Neural crest cell (in vitro differentiated cells): ENCODE measurements at regions not wholly inside any gene's neighbourhood (a gene's known extent, or its start where the extent isn't known, plus 50 kb on each side); places are given as distances from the start of the nearest gene placed in this dataset.
"Not testable (repeated sequence)": the region's sequence is repeated elsewhere in the genome, so short reads cannot be mapped to it uniquely, and the experiment has no call there.

ENCODE experiments used
- DNase-seq: peaks from one replicate; pipeline ENCODE4 v3.0.0; 2021; ENCODE audit warnings: low read depth, mixed read lengths, low spot score
- H3K27ac Mint-ChIP-seq: one replicate; pipeline ENCODE4 v1.8.0; 2021; ENCODE audit warnings: mild to moderate bottlenecking, mixed read lengths; ENCODE audit not compliant: unreplicated experiment
- H3K27me3 Mint-ChIP-seq: 2 replicates; pipeline ENCODE4 v1.8.0; 2021; ENCODE audit warnings: low read depth, mild to moderate bottlenecking, mixed read lengths
- H3K36me3 Mint-ChIP-seq: 2 replicates; pipeline ENCODE4 v1.8.0; 2021; ENCODE audit warnings: low read depth, mild to moderate bottlenecking, mixed read lengths
- H3K4me1 Mint-ChIP-seq: 2 replicates; pipeline ENCODE4 v1.8.0; 2021; ENCODE audit warnings: mixed read lengths
- H3K4me3 Mint-ChIP-seq: one replicate; pipeline ENCODE4 v1.8.0; 2021; ENCODE audit warnings: mild to moderate bottlenecking, mixed read lengths
- H3K9me3 Mint-ChIP-seq: 2 replicates; pipeline ENCODE4 v1.8.0; 2021; ENCODE audit warnings: mixed read lengths
- CTCF ChIP-seq: fragments of 200-600 bp; sonication (generic); conservative IDR thresholded peaks from 2 replicates; pipeline ENCODE4 v1.5.0; 2021; ENCODE audit warnings: antibody characterized with exemption, mild to moderate bottlenecking

GRCh38 chr5:94102849-94103248 is 361.4 kb upstream of the POU5F2 start:
- DNase-seq: no peak
- H3K36me3 Mint-ChIP-seq: peaks cover 57% of the 10 kb centered on the region
- no peak for TF ChIP-seq CTCF
- H3K4me3 Mint-ChIP-seq: no peak overlapping the region
- peaks cover 35% of the 10 kb centered on the region for H3K9me3 Mint-ChIP-seq
- no peaks in the 10 kb centered on the region for H3K27me3 Mint-ChIP-seq
- H3K27ac Mint-ChIP-seq: no peak overlapping the region
- peaks cover 5% of the 10 kb centered on the region for H3K4me1 Mint-ChIP-seq

- not testable (repeated sequence) for DNase-seq, H3K4me3 Mint-ChIP-seq, H3K4me1 Mint-ChIP-seq, H3K27ac Mint-ChIP-seq, H3K27me3 Mint-ChIP-seq
- peaks cover 30% of the 10 kb centered on the region for H3K9me3 Mint-ChIP-seq
- peaks cover 37% of the 10 kb centered on the region for H3K36me3 Mint-ChIP-seq
Observed at GRCh38 chr5:94097384-94097783, 356.0 kb upstream of the POU5F2 start.

- H3K36me3 Mint-ChIP-seq: peaks cover 26% of the 10 kb centered on the region
- H3K4me1 Mint-ChIP-seq: no peaks in the 10 kb centered on the region
- no peaks in the 10 kb centered on the region for H3K27me3 Mint-ChIP-seq
- H3K27ac Mint-ChIP-seq: no peak overlapping the region
- TF ChIP-seq CTCF: no peak
- DNase-seq: no peak
- H3K4me3 Mint-ChIP-seq: no peak overlapping the region
- peaks cover 20% of the 10 kb centered on the region for H3K9me3 Mint-ChIP-seq
Observed at GRCh38 chr5:94094793-94095441, 353.5 kb upstream of the POU5F2 start.

GRCh38 chr5:94093300-94093699 is 351.9 kb upstream of the POU5F2 start:
- DNase-seq: no peak
- H3K4me1 Mint-ChIP-seq: no peaks in the 10 kb centered on the region
- H3K36me3 Mint-ChIP-seq: peaks cover 17% of the 10 kb centered on the region
- H3K4me3 Mint-ChIP-seq: no peak overlapping the region
- peaks cover 13% of the 10 kb centered on the region for H3K9me3 Mint-ChIP-seq
- no peak for TF ChIP-seq CTCF
- no peak overlapping the region for H3K27ac Mint-ChIP-seq
- no peaks in the 10 kb centered on the region for H3K27me3 Mint-ChIP-seq

GRCh38 chr5:94086635-94087034 is 345.2 kb upstream of the POU5F2 start:
- H3K36me3 Mint-ChIP-seq: peaks cover 10% of the 10 kb centered on the region
- H3K27ac Mint-ChIP-seq, H3K4me3 Mint-ChIP-seq, H3K9me3 Mint-ChIP-seq, DNase-seq, H3K4me1 Mint-ChIP-seq, H3K27me3 Mint-ChIP-seq: not testable (repeated sequence)
- TF ChIP-seq CTCF: peak; percentile 48

GRCh38 chr5:94086194-94086593 is 344.8 kb upstream of the POU5F2 start:
- no peak for TF ChIP-seq CTCF
- no peak overlapping the region for H3K27ac Mint-ChIP-seq
- no peaks in the 10 kb centered on the region for H3K4me1 Mint-ChIP-seq
- H3K36me3 Mint-ChIP-seq: peaks cover 13% of the 10 kb centered on the region
- no peaks in the 10 kb centered on the region for H3K27me3 Mint-ChIP-seq
- no peak for DNase-seq
- H3K4me3 Mint-ChIP-seq: no peak overlapping the region
- peaks cover 6% of the 10 kb centered on the region for H3K9me3 Mint-ChIP-seq
